Ascending aorta (tissue), 2 donors: ENCODE measurements at regions not wholly inside any gene's neighbourhood (a gene's known extent, or its start where the extent isn't known, plus 50 kb on each side); places are given as distances from the start of the nearest gene placed in this dataset.
A peak's percentile ranks its signal among the peaks of the same experiment; 100 is the strongest.
"Not testable (repeated sequence)": the region's sequence is repeated elsewhere in the genome, so short reads cannot be mapped to it uniquely, and the experiment has no call there.

Experiments used
- DNase-seq, 2 donors: peaks; one replicate each; pipeline ENCODE4 v3.0.0-alpha.2; 2019; ENCODE audit warnings: low spot score in 2 of 2
- H3K27ac ChIP-seq, 2 donors: fragments of 200-600 bp; sonication (generic); one replicate each; pipeline ENCODE4 v1.5.1; 2016 to 2017; ENCODE audit warnings: mild to moderate bottlenecking in 1 of 2
- H3K27me3 ChIP-seq: fragments of 200-600 bp; sonication (generic); one replicate; pipeline ENCODE4 v1.5.1; 2017
- H3K36me3 ChIP-seq, 2 donors: fragments of 200-600 bp; sonication (generic); one replicate each; pipeline ENCODE4 v1.5.1; 2016
- H3K4me1 ChIP-seq, 2 donors: fragments of 200-600 bp; sonication (generic); one replicate each; pipeline ENCODE4 v1.5.1; 2016 to 2017; ENCODE audit warnings: mild to moderate bottlenecking in 1 of 2
- H3K4me3 ChIP-seq, 2 donors: fragments of 200-600 bp; sonication (generic); one replicate each; pipeline ENCODE4 v1.5.1; 2016 to 2017; ENCODE audit warnings: mild to moderate bottlenecking in 1 of 2
- H3K9me3 ChIP-seq, 2 donors: fragments of 200-600 bp; sonication (generic); one replicate each; pipeline ENCODE4 v1.5.1; 2016
- intact Hi-C: fragments of 100-400 bp; cut with DNase I; formaldehyde crosslinking; loops from one replicate; pipeline ENCODE4 v1.15.1; 2023
- TF ChIP-seq, protein P1 (sequence below), 3 experiments: fragments of 200-600 bp in 2 of 3; fragments of 450-650 bp in 1 of 3; sonication (generic) in 2 of 3; IDR thresholded peaks; one replicate each; pipeline ENCODE4 v1.5.1; 2016 to 2019; ENCODE audit warnings: antibody characterized with exemption in 3 of 3, mild to moderate bottlenecking in 1 of 3, moderate library complexity in 1 of 3

DNA sequence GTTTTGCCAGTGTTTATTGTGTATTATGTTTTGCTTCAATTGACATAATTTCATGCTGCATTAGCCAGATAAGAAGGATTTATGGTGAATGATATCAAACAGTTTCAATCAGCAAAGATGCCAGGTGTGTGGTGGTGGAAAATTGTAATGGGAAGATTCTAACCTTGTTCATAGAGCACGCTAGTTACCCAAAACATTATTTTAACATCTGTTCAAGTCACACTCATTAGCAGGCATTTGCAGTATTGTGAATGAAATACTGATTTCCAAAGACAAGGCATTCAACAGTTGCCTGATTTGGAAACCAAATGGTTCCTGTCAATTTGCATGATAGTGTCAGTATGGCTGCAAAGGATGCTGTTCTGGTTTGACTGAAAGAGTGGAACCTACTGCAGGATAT is 129.7 kb downstream of the EPC1 start:
- Histone ChIP-seq H3K36me3 (no peaks in the 10 kb centered on the region), H3K27me3 (no peaks in the 10 kb centered on the region), H3K27ac (no peak overlapping the region), H3K4me1 (no peaks in the 10 kb centered on the region), H3K9me3 (peaks cover 4 to 11% of the 10 kb centered on the region in 2 donors), H3K4me3 (no peak overlapping the region)
- intact Hi-C loops, result no loop called here
- no peak for DNase-seq
- TF ChIP-seq, protein P1, sequence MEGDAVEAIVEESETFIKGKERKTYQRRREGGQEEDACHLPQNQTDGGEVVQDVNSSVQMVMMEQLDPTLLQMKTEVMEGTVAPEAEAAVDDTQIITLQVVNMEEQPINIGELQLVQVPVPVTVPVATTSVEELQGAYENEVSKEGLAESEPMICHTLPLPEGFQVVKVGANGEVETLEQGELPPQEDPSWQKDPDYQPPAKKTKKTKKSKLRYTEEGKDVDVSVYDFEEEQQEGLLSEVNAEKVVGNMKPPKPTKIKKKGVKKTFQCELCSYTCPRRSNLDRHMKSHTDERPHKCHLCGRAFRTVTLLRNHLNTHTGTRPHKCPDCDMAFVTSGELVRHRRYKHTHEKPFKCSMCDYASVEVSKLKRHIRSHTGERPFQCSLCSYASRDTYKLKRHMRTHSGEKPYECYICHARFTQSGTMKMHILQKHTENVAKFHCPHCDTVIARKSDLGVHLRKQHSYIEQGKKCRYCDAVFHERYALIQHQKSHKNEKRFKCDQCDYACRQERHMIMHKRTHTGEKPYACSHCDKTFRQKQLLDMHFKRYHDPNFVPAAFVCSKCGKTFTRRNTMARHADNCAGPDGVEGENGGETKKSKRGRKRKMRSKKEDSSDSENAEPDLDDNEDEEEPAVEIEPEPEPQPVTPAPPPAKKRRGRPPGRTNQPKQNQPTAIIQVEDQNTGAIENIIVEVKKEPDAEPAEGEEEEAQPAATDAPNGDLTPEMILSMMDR (IDR thresholded peaks at IDR 0.05), result no peak

DNA sequence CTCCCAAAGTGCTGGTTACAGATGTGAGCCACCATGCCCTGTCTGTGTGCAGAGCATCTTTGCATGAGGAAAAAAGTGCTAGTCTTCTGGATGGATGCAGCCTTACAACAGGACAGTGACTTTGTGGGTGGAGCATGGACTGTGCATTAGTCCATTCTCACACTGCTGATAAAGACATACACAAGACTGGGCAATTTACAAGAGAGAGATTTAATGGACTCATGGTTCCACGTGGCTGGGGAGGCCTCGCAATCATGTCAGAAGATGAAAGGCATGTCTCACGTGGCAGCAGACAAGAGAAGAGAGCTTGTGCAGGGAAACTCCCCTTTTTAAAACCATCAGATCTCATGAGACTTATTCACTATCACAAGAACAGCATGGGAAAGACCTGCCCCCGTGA is 133.1 kb downstream of the EPC1 start:
- H3K4me3 ChIP-seq, H3K27ac ChIP-seq, H3K4me1 ChIP-seq, H3K9me3 ChIP-seq, H3K27me3 ChIP-seq, H3K36me3 ChIP-seq, DNase-seq: not testable (repeated sequence)
- intact Hi-C loops, result loop anchor here (5.0 kb wide), 1 partner anchor 352 kb away; no protein-coding TSS in a partner anchor

DNA sequence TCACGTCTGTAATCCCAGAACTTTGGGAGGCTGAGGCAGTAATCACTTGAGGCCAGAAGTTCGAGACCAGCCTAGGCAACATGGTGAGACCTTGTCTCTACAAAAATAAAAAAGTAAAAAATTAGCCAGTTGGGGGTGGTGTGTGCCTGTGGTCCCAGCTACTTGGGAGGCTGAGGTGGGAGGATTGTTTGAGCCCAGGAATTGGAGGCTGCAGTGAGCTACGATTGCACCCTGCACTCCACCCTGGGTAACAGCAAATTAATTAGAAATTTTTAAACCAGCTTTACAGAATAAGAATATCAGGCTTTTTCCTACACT is 136.0 kb downstream of the EPC1 start:
- intact Hi-C loops, result loop anchor here (5.0 kb wide), 1 partner anchor 349 kb away; no protein-coding TSS in a partner anchor
- Histone ChIP-seq H3K36me3 (no peaks in the 10 kb centered on the region), H3K4me3 (no peak overlapping the region)

DNA sequence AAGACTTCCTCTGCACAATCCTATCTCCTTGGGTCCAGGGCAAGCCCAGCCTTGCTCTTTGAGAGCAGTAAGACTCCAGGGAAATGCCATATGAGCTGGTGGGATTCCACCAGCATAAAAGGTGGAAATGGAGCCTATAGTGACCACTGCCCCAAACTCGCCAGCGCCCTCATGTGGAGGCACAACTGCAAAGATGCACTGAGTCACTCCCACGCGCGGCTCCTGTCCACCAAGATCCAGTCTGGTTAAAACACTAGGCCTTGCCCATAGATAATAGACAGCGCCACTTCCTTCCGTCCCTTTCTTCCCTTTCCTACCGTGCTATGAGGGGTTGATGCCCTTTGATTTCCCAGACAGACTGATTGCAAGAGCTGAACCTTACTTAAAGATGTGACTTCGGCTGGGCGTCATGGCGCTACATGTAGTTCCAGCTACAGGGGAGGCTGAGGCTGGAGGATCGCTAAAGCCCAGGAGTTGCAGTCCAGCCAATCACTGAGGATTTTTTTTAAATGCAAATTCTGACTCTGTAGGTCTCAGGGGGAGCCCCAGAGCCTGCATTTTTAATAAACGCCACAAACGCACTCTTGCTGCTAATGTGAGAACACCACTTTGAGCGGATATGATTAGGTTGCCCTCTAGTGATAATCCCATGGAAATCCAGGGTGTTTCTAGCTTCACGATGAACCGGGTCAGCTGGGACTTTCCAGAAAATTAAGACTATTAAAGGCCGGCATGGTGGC is 136.5 kb downstream of the EPC1 start:
- no peak overlapping the region for H3K4me3 ChIP-seq
- intact Hi-C loops, result loop anchor here (5.0 kb wide), 1 partner anchor 348 kb away; no protein-coding TSS in a partner anchor
- H3K36me3 ChIP-seq, result no peaks in the 10 kb centered on the region
- no peaks in the 10 kb centered on the region for H3K27me3 ChIP-seq
- no peaks in the 10 kb centered on the region for H3K4me1 ChIP-seq
- no peak for DNase-seq
- H3K27ac ChIP-seq, result no peak overlapping the region
- TF ChIP-seq, protein P1 (IDR thresholded peaks at IDR 0.05), result peak; percentile 41 to 59 (median 47)
- no peaks in the 10 kb centered on the region for H3K9me3 ChIP-seq

More for the DNA sequence above, 136.0 kb downstream of the EPC1 start:
- TF ChIP-seq, protein P1 (IDR thresholded peaks at IDR 0.05), result no peak
- DNase-seq, result no peak
- H3K9me3 ChIP-seq, result no peaks in the 10 kb centered on the region
- H3K4me1 ChIP-seq, result no peaks in the 10 kb centered on the region
- no peaks in the 10 kb centered on the region for H3K27me3 ChIP-seq
- H3K27ac ChIP-seq, result no peak overlapping the region

DNA sequence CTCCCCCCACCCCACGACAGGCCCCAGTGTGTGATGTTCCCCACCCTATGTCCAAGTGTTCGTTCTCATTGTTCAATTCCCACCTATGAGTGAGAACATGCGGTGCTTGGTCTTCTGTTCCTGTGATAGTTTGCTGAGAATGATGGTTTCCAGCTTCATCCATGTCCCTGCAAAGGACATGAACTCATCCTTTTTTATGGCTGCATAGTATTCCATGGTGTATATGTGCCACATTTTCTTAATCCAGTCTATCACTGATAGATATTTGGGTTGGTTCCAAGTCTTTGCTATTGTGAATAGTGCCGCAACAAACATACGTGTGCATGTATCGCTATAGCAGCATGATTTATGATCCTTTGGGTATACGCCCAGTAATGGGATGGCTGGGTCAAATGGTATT is 139.0 kb downstream of the EPC1 start:
- H3K4me1 ChIP-seq, H3K27ac ChIP-seq, DNase-seq, H3K4me3 ChIP-seq, H3K27me3 ChIP-seq, H3K9me3 ChIP-seq, H3K36me3 ChIP-seq: not testable (repeated sequence)
- intact Hi-C loops, result loop anchor here (5.0 kb wide), 2 partner anchors 151 to 166 kb away; partner anchors contain the start of gene KIF5B

DNA sequence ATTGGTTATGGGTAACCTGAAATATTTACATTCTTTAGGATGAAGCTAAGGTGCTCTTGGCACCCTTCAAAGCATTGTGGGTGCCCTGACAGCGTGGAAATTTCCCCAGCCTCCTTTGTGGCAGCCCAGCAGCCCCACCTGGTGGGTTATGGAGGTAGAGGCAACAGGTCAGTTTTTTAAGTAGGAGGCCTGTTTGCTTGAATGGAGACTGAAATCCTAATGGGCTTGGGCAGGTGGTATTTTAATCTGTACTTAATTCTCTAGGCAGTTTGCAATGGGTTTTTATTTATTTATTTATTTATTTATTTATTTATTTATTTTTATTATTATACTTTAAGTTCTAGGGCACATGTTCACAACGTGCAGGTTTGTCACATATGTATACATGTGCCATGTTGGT is 139.4 kb downstream of the EPC1 start:
- intact Hi-C loops, result loop anchor here (5.0 kb wide), 2 partner anchors 150 to 165 kb away; partner anchors contain the start of gene KIF5B
- peak; percentile 12 to 69 for DNase-seq
- Histone ChIP-seq H3K4me1 (no peaks in the 10 kb centered on the region), H3K27me3 (no peaks in the 10 kb centered on the region), H3K9me3 (no peaks in the 10 kb centered on the region), H3K36me3 (no peaks in the 10 kb centered on the region), H3K27ac (no peak overlapping the region), H3K4me3 (no peak overlapping the region)
- TF ChIP-seq, protein P1 (IDR thresholded peaks at IDR 0.05), result peak; percentile 61 to 76 (median 63)
